OCI-LY3 (cell line): ENCODE measurements at regions not wholly inside any gene's neighbourhood (a gene's known extent, or its start where the extent isn't known, plus 50 kb on each side); places are given as distances from the start of the nearest gene placed in this dataset.

ENCODE experiments used
- CTCF ChIP-seq: fragments of 200-600, 300-600 bp; sonication (generic); IDR thresholded peaks from 2 replicates; pipeline ENCODE4 v1.5.1; 2014; ENCODE audit warnings: antibody characterized with exemption, low read length, low read depth
- EZH2phosphoT487 ChIP-seq: fragments of 200-600 bp; shearing (Covaris generic); IDR thresholded peaks from 2 replicates; pipeline ENCODE4 v1.6.1; 2018; ENCODE audit warnings: antibody characterized with exemption, mixed run types, low read depth

- TF ChIP-seq CTCF (no peak), EZH2phosphoT487 (no peak)
Observed at GRCh38 chr3:168459226-168459784, 363.6 kb upstream of the GOLIM4 start.
